Fibroblast of lung (primary cell): ENCODE measurements at regions not wholly inside any gene's neighbourhood (a gene's known extent, or its start where the extent isn't known, plus 50 kb on each side); places are given as distances from the start of the nearest gene placed in this dataset.

Experiments
- DNase-seq, 2 donors: peaks; one replicate each; pipeline versions ENCODE4 v3.0.0 to v3.0.0-alpha.2; 2010; ENCODE audit warnings: low read depth in 2 of 2
- H2AFZ ChIP-seq: 2 replicates; pipeline ENCODE4 v1.5.1; 2012; ENCODE audit warnings: low read length, control low read depth, inconsistent platforms
- H3K27ac ChIP-seq: 2 replicates; pipeline ENCODE4 v1.5.1; 2011; ENCODE audit warnings: low read length, control low read depth; ENCODE audit not compliant: insufficient read depth
- H3K27me3 ChIP-seq: 2 replicates; pipeline ENCODE4 v1.5.1; 2011; ENCODE audit warnings: mild to moderate bottlenecking, low read length; ENCODE audit not compliant: control insufficient read depth, insufficient read depth
- H3K36me3 ChIP-seq: 2 replicates; pipeline ENCODE4 v1.5.1; 2011; ENCODE audit warnings: low read length; ENCODE audit not compliant: control insufficient read depth, insufficient read depth
- H3K4me1 ChIP-seq: 2 replicates; pipeline ENCODE4 v1.5.1; 2011; ENCODE audit warnings: low read length; ENCODE audit not compliant: control insufficient read depth, insufficient read depth; ENCODE audit errors: extremely low read depth
- H3K4me2 ChIP-seq: 2 replicates; pipeline ENCODE4 v1.5.1; 2011; ENCODE audit warnings: low read length, control low read depth; ENCODE audit not compliant: insufficient read depth; ENCODE audit errors: extremely low read depth
- H3K4me3 ChIP-seq, 4 experiments: fragments of 200-600 bp in 1 of 4; sonication (generic) in 1 of 4; replicated peaks in 1 of 4; 2 replicates each; pipeline ENCODE4 v1.5.1; 2011 to 2016; ENCODE audit warnings: low read length in 4 of 4, low read depth in 3 of 4, mild to moderate bottlenecking in 3 of 4, control low read depth in 2 of 4, inconsistent platforms in 1 of 4, mixed read lengths in 1 of 4; ENCODE audit not compliant: insufficient read depth in 1 of 4; ENCODE audit errors: control extremely low read depth in 1 of 4
- H3K79me2 ChIP-seq: 2 replicates; pipeline ENCODE4 v1.5.1; 2012; ENCODE audit warnings: mild to moderate bottlenecking, low read length, inconsistent platforms; ENCODE audit not compliant: control insufficient read depth, insufficient read depth
- H3K9ac ChIP-seq: 2 replicates; pipeline ENCODE4 v1.5.1; 2011; ENCODE audit warnings: mild to moderate bottlenecking, low read length, control low read depth; ENCODE audit not compliant: insufficient read depth
- H3K9me3 ChIP-seq: 2 replicates; pipeline ENCODE4 v1.5.1; 2012; ENCODE audit warnings: low read depth, low read length; ENCODE audit not compliant: control insufficient read depth, insufficient read depth
- H4K20me1 ChIP-seq: 2 replicates; pipeline ENCODE4 v1.5.1; 2011; ENCODE audit warnings: low read length; ENCODE audit not compliant: control insufficient read depth, insufficient read depth; ENCODE audit errors: extremely low read depth
- CTCF ChIP-seq, 2 donors: IDR thresholded peaks in 1 of 2; conservative IDR thresholded peaks in 1 of 2; 1 replicate in 1 of 2; 2 replicates in 1 of 2; pipeline ENCODE4 v1.5.1; 2011 to 2012; ENCODE audit warnings: low read length in 2 of 2, control low read depth in 1 of 2, inconsistent platforms in 1 of 2, low read depth in 1 of 2, mild to moderate bottlenecking in 1 of 2
- EZH2 ChIP-seq: IDR thresholded peaks from 2 replicates; pipeline ENCODE4 v1.5.1; 2012; ENCODE audit warnings: low read length, control low read depth, mild to moderate bottlenecking; ENCODE audit errors: missing control alignments

- Histone ChIP-seq H3K4me3 (no peak overlapping the region), H3K27ac (no peak overlapping the region), H4K20me1 (no peaks in the 10 kb centered on the region), H3K4me2 (no peak overlapping the region), H3K36me3 (no peaks in the 10 kb centered on the region), H2AFZ (no peak overlapping the region), H3K4me1 (no peaks in the 10 kb centered on the region), H3K27me3 (no peaks in the 10 kb centered on the region), H3K9me3 (no peaks in the 10 kb centered on the region), H3K79me2 (no peaks in the 10 kb centered on the region), H3K9ac (no peak overlapping the region)
- DNase-seq: no peak
- TF ChIP-seq EZH2 (no peak), CTCF (conservative IDR thresholded peaks at IDR 0.05 in 1 of 2, IDR thresholded peaks at IDR 0.05 in 1 of 2; ENCODE audit: low read depth in 1 of 2, low read length in 2 of 2) (no peak)
Measured at GRCh38 chr18:5732318-5732717, 163.0 kb downstream of the TMEM200C start.

DNA sequence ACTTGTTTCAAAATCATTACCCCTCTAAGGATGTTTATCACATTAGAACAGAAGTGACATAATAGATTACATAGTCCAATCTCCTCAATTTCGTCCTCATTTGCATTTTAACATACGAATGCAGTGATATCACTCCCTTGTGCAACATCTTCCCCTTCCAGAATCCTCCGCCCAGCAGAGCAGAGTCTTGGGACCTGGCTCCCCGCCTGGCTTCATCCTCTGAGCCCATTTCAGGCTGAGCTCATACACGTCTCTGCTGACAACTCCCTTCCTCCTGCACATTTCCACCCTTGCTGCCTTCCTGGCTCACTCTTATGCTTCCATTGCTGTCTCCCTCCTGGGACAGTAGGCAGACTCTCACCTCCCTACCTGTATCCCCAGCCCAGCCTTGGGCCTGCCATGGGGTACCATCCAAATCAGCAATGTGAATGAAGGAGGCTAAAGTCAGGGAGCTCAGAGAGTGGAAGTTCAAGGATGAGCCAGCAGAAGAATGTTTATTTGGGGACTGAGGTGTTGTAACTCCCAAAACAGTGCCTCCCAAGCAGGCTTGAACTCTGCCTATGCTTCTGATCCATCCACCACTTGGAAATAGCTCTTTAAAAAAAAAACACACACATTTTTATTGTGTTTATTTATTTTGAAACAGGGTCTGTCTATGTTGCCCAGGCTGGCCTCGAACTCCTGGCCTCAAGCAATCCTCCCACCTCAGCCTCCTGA, 165.2 kb downstream of the TMEM200C start:
- H3K27ac ChIP-seq: no peak overlapping the region
- H3K27me3 ChIP-seq: no peaks in the 10 kb centered on the region
- H3K36me3 ChIP-seq: no peaks in the 10 kb centered on the region
- DNase-seq: no peak
- TF ChIP-seq CTCF (conservative IDR thresholded peaks at IDR 0.05 in 1 of 2, IDR thresholded peaks at IDR 0.05 in 1 of 2; ENCODE audit: low read depth in 1 of 2, low read length in 2 of 2): no peak
- no peak for TF ChIP-seq EZH2
- no peaks in the 10 kb centered on the region for H4K20me1 ChIP-seq
- H3K79me2 ChIP-seq: no peaks in the 10 kb centered on the region
- H2AFZ ChIP-seq: no peak overlapping the region
- H3K4me3 ChIP-seq: no peak overlapping the region
- no peak overlapping the region for H3K4me2 ChIP-seq
- H3K9me3 ChIP-seq: no peaks in the 10 kb centered on the region
- H3K9ac ChIP-seq: no peak overlapping the region
- H3K4me1 ChIP-seq: no peaks in the 10 kb centered on the region

DNA sequence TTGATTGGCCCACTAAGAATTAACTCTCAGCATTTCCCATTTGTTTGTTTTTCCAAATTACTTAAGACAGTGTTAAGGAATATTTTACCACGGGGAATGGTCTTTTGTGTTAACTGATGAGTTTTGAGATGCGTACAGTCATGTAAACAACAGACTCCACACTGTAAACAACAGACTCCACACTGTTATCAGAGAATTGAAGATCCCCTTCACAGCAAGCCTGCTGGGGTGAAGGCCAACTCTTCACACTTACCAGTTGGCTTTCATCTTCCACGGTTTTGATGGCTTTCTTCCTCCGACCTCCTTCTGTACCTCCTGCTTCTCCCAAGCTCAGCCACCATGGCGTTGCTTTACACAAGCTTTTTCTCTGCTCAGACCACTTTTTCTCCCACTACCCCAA, 166.8 kb downstream of the TMEM200C start:
- Histone ChIP-seq H3K79me2 (no peaks in the 10 kb centered on the region), H3K4me1 (no peaks in the 10 kb centered on the region), H3K4me2 (no peak overlapping the region), H3K4me3 (no peak overlapping the region), H3K9ac (no peak overlapping the region), H3K36me3 (no peaks in the 10 kb centered on the region), H3K27me3 (no peaks in the 10 kb centered on the region), H3K9me3 (no peaks in the 10 kb centered on the region), H2AFZ (no peak overlapping the region), H3K27ac (no peak overlapping the region), H4K20me1 (no peaks in the 10 kb centered on the region)
- TF ChIP-seq EZH2: no peak
- TF ChIP-seq CTCF (conservative IDR thresholded peaks at IDR 0.05 in 1 of 2, IDR thresholded peaks at IDR 0.05 in 1 of 2; ENCODE audit: low read depth in 1 of 2, low read length in 2 of 2): no peak
- DNase-seq: no peak
